NCI-H128 (cell line): ENCODE measurements at regions not wholly inside any gene's neighbourhood (a gene's known extent, or its start where the extent isn't known, plus 50 kb on each side); places are given as distances from the start of the nearest gene placed in this dataset.
"Not testable (repeated sequence)": the region's sequence is repeated elsewhere in the genome, so short reads cannot be mapped to it uniquely, and the experiment has no call there.

Experiments
- DNase-seq: peaks from one replicate; lab custom pipeline; 2025; ENCODE audit not compliant: unreplicated experiment; lab: John Stamatoyannopoulos, UW

GRCh38 chr17:68705714-68706076 is 104.5 kb upstream of the FAM20A start:
- no peak for DNase-seq

GRCh38 chr17:68704871-68705713 is 103.9 kb upstream of the FAM20A start:
- DNase-seq = no peak

GRCh38 chr17:68701046-68701445 is 99.9 kb upstream of the FAM20A start:
- DNase-seq = no peak

DNA sequence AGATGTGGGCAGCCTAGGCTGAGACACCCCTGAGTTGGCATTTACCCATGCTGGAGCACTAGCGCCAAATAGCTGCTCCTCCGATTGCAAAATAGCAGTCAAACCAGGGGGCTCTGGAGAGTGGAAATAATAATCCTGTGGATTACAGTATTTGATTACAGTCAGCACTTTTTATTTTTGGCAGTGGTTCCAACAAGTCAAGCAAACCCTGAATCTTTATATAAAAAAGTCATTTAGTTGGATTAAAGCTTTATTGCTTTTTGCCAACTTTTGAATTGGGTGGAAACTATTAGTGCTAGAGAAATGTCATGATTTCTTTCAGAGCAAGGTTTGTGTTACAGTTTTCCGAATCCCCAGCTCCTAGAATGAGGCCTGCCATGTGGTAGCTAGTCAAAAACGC is 99.3 kb upstream of the FAM20A start:
- DNase-seq = no peak

DNA sequence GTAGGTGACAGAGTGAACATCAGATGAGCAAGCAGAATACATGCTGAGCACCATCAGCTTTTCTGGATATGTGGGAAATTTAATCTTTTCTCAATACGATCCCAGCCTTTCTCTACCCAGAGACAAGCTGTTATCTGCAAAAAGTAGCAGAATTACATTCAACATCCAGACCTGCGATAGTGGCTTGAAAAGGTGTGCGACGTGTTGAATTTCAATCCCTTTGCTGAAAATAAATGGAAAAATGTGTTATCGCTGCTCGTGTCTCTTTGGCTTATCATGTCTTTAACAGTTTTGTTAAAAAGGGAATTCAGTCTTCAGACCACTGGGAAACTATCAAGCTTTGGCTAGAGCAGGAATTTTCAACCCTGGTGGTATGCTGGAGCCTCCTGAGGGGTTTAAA is 98.8 kb upstream of the FAM20A start:
- DNase-seq = no peak

DNA sequence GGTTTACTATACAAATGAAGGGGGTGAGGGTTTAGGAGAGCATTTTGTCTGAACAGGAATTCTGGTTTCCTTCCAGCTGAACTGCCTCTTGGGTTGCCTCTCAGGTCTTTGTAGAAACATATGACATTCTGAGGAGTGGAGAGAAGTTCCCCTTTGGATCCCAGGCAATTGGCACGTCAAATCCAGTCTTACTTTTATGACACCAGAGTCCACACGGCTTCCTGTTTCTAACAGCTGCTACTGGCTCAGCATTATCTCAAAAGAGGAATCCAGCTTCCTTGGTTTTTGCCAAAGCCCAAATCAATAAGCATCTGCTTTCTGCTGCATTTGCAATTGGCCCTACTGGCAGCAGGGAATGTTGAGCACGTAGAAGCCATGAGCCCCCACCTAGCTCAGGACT is 97.6 kb upstream of the FAM20A start:
- no peak for DNase-seq

- no peak for DNase-seq
These were observed 96.7 kb upstream of the FAM20A start for GRCh38 chr17:68697850-68698361.

DNA sequence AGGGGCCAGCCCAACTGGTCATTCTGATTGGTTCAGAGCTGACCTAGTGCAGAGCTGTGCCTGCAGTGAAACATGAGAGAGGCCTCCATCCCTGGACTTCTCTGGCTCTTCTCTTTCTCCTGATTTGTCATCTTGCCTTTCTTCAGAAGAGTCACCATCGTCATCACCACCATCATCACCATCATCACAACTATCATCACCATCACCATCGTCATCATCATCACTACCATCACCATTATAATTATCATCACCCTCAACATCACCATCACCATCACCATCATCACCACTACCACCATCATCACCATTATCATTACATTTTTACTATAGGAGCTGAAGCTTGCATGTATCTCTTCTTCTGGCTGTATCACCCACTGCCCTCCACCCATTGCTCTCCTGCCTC is 94.5 kb upstream of the FAM20A start:
- DNase-seq = no peak

DNA sequence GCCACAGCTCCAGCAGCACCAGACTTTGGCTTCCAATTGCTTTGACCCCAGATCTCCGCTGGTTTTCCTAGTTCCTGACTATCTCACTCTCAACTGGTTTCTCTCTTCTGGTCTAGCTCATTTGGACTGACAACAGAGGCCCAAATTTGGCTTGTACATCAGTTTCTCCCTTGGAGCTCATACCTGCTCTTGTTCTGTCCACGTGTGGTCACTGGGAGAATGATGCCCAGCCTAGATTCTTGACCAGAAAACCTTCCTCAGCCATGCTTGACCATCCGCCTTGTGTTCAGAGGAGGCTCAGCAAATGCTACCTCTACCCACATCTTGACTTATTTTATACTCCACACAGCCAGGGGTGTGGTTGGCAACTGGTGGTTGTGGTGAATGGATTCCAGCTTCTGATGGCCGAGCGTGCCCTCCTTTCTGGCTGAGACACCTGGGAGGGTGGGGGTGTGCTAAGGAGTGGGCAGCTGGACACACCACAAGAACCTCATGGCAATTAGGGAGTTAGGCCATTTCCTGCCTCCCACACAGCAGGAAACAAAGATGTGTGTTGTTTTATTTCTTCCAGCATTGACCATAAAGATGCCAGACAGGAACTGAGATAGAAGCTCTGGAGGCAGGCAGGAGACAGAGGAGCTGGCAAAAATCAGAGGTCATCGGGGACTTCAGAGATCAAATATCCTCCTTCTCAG is 93.8 kb upstream of the FAM20A start:
- DNase-seq = no peak

GRCh38 chr17:68693896-68694295 is 92.7 kb upstream of the FAM20A start:
- no peak for DNase-seq

DNA sequence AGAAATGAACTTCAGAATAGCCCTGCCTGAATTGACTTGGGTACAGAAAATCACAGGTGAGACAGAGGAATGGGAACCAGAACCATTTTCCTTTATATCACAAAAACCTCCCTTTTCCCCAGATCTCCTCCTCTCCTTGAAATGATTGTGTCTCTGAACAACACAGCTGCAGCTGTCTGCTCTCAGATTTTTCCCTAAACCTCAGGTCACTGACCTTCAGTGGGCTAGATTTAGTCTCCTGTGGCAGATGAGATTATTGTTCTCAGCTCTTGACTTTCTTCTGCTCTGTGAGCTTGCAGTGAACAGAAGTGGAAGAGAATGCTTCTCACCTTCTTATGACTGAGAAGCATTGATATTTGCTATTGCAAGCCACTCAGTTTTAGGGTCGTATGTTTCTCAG is 92.3 kb upstream of the FAM20A start:
- DNase-seq = no peak

DNA sequence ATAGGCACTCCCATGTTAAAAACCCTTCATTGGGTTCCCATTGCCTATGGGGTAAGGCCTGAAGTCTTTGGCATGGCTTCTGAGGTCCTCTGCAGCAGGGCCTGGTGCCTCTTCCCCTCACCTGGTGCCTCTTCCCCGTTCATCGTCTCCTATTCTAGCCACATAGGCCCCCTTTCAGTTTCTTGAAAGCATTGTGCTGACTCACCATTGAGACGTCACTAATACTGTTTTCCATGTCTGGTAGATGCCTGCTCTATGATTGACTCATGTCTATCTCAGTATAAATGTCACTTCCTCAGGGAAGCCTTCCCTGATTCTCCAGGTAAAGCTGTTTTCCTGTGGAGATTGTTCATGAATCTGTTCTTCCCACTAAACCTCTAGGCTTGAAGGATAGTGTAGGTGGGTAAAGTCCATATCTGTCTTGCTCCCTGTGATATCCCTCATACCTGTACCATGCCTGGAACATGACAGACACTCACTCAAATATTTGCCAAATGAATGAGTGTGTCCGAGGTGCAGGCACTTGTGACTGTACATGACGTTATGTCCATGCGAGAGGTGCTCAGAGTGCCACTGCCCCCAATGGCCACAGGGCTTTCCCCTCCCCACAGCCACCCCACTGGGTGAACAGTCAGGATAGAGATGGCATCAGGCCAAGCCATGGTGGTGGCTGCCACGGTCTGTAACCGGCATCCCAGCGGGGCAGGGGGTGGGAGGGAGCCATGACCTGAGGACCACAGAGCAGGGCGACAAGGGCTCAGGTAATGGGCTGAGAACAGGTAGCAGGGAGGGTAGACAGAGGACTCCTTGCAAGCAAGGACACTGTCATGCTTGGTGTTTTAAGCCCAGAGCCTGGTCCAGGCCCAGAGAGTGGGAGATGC is 85.2 kb upstream of the FAM20A start:
- DNase-seq = no peak

DNA sequence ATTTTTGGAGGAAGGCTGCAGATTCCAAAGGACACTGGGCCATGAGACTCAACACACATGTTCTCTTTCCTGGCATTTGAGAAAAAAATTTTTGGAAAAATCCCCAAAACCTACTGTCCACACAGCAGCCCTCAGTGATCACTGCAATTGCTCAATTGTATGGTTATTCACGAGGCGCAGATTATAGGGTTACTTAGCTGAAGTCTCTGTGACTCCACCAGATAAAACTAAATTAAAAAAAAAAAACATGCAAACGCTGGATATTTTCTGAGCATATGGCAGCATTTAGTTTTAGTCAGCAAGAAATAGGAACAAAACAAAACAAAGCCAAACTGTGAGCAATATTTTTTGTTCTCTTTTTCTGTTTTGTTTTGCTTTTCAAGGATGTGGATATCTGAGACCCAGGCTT is 83.8 kb upstream of the FAM20A start:
- DNase-seq = no peak

- no peak for DNase-seq
These were observed 81.7 kb upstream of the FAM20A start for GRCh38 chr17:68682903-68683302.

GRCh38 chr17:68679882-68680281 is 78.7 kb upstream of the FAM20A start:
- no peak for DNase-seq

- DNase-seq = no peak
These were observed 75.7 kb upstream of the FAM20A start for GRCh38 chr17:68676856-68677255.

GRCh38 chr17:68675723-68676122 is 74.6 kb upstream of the FAM20A start:
- DNase-seq = no peak

DNA sequence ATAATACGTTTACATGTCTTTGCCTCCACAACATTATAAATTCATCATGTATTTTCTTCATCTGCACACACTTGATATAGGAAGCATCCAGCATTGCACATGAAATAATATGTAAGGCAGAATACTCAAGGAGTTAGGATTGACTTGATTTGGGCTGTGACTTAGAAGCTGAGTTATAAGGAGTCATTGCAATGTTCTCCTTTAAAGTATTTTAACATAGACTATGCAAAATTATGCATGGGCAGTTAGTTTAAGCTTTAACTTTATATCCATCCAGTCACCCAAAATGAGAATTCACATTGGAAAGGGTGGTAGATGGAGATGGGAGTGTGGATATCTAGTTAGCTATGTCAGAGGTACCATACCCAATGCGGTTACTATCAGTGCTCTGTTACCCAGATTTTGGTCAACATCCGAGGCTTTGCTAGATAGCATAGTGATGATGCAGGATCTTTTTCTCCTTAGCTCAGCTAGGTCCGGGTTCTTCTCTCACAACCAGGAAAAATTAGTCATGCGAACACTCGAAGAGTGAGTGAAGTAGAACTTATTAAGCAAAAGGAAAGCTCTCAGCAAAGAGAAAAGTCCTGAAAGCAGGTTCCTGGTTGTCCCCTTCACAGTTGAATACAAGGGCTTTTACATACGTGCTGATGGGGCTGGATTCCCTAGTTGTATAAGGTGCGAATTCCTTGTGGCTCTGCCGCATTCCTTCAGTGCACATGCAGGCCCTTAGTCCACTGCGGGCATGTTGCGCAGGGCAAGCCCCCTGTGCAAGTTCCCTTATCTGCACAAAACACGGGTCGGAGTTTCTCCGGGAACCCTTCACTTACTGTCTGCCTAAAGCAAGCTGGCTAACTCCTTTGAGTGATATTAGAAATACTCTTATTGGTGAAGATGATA is 73.1 kb upstream of the FAM20A start:
- DNase-seq = no peak

DNA sequence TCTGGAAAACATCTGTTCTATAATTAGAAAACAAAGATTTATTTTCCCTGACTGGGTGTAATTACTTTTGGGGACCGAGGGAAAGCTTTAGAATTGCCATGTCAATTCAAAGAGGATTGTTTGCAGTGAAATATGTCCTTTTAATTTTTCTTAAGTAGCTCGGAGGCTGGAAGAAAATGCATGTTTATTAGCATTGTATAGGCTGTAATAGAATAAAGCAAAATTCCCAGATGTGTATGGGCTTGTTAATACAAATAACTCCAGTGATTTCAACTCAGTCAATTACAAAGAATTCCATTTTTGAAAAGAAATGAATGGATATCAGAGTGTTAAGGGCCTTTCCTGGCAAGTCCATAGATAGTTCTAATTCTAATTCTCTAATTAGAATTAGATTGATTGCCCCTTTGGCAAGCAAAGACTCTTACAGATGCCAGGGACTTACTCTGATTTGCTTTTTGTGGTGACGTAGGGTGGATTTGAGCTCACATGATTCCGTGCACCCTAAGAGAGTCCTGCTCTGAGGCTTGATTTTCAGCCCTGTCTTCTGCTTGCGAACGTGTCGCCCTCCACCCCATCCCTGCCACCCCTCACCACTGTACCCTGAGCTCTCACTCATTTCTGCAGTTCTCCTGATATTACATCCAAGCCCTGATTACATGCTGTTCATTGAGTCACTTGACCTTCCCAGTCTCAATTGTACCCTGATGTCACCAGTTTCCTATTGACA is 70.0 kb upstream of the FAM20A start:
- no peak for DNase-seq

DNA sequence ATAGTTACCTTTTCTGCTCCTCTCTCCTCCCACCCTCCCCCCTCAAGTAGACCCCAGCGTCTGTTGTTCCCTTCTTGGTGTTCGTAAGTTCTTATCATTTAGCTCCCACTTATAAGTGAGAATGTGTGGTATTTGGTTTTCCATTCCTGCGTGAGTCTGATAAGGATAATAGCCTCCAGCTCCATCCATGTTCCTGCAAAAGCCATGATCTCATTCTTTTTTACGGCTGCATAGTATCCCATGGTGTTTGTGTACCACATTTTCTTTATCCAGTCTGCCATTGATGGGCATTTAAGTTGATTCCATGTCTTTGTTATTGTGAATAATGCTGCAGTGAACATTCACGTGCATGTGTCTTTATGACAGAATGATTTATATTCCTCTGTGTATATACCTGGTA is 65.3 kb upstream of the FAM20A start:
- DNase-seq = not testable (repeated sequence)
